Activated T-helper 17 cell treated with anti-CD3 and anti-CD28 coated beads, Interleukin-2, amount 50 U/mL, for 72 hours (primary cell): ENCODE measurements at regions not wholly inside any gene's neighbourhood (a gene's known extent, or its start where the extent isn't known, plus 50 kb on each side); places are given as distances from the start of the nearest gene placed in this dataset.

Experiments
- ATAC-seq: fragments of 150-1000 bp; cut with Tn5 transposase; replicated peaks from 2 replicates; pipeline ENCODE4 v1.10.0; 2021; ENCODE audit warnings: mild to moderate bottlenecking, moderate library complexity
- H3K27ac Mint-ChIP-seq: one replicate; pipeline ENCODE4 v1.8.0; 2022; ENCODE audit warnings: mixed read lengths
- H3K27me3 Mint-ChIP-seq: one replicate; pipeline ENCODE4 v1.8.0; 2022; ENCODE audit warnings: mixed read lengths
- H3K36me3 Mint-ChIP-seq: one replicate; pipeline ENCODE4 v1.8.0; 2022; ENCODE audit warnings: low read depth, mild to moderate bottlenecking, mixed read lengths
- H3K4me1 Mint-ChIP-seq: one replicate; pipeline ENCODE4 v1.8.0; 2022; ENCODE audit warnings: mixed read lengths
- H3K4me3 Mint-ChIP-seq: one replicate; pipeline ENCODE4 v1.8.0; 2022; ENCODE audit warnings: mild to moderate bottlenecking, mixed read lengths
- H3K9me3 Mint-ChIP-seq: one replicate; pipeline ENCODE4 v1.8.0; 2022; ENCODE audit warnings: mixed read lengths

DNA sequence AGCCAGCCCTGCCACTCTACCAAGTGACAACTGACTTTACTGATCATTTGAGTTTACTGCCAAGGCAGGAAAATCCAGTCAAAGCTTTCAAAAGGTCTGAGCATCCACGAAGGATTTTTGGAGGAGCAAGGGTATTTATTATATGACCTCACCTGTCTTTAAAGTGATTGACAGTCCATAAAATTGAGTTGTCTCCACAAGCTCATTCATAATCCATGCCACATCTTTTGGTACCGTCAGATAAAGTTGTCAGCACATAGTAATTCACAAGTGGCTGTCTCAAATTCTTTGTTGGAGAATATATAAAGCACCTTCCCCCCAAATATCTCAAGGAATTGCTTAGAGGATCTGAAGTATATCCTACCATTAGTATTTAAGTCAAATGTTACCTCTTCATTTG lies 240.5 kb downstream of the METTL4 start:
- Mint-ChIP-seq H3K4me1 (no peaks in the 10 kb centered on the region), H3K36me3 (no peaks in the 10 kb centered on the region), H3K9me3 (no peaks in the 10 kb centered on the region), H3K4me3 (no peak overlapping the region), H3K27ac (no peak overlapping the region), H3K27me3 (peaks cover 19% of the 10 kb centered on the region)
- ATAC-seq, result no peak

DNA sequence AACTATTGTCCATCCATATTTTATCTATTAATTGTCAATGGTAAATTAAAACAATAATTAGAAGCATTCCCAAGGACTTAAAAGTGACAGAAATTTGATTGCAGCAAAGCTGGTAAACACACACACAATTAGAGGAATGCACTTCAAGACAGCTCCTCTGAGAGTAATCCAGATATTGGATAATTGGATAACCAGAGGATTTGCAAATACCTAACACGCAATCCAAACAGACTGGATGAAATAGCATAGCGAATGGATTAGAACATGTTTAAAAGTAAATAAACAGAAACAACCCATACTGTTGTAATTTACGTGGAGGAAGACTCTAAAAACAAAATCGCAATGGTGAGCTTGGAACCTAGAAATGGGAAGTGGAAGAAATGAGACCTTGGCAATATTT lies 239.8 kb downstream of the METTL4 start:
- Mint-ChIP-seq H3K4me3 (no peak overlapping the region), H3K4me1 (no peaks in the 10 kb centered on the region), H3K27ac (no peak overlapping the region), H3K36me3 (no peaks in the 10 kb centered on the region), H3K9me3 (no peaks in the 10 kb centered on the region), H3K27me3 (peaks cover 12% of the 10 kb centered on the region)
- ATAC-seq, result no peak

DNA sequence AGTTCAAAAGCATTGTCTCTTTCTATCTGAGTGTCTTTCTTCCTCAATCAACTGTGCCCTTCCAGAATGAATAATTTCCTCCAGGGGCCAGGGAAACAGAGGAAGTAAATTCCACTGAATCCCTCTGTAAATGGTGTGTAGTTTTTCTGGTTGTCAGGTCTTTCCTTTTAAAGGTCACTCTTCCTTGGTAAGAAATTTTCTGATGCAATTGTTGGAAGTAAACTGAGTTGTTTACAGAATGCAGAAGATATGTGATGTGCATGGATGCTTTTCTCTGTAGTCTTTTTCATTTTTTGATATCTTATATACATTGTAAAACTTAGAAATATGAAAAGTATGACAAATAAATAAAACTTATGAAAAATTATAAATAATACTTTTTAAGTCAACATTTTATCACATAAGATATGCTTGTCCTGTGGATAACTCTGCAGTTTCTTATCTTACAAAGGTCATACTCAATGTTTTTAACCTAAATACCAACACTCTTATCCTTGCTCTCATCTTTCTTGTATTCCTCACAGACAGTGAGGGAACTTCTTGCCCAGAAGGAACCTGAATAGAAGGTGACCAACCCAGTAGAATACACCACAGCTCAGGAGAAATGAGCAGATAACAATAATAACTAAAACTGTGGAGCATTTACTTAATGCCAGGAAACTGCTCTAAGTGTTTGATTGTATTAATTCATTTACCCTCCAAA lies 234.5 kb downstream of the METTL4 start:
- Mint-ChIP-seq H3K27ac (no peak overlapping the region), H3K27me3 (peaks cover 23% of the 10 kb centered on the region), H3K4me1 (no peaks in the 10 kb centered on the region), H3K36me3 (no peaks in the 10 kb centered on the region), H3K9me3 (no peaks in the 10 kb centered on the region), H3K4me3 (no peak overlapping the region)
- ATAC-seq, result no peak

DNA sequence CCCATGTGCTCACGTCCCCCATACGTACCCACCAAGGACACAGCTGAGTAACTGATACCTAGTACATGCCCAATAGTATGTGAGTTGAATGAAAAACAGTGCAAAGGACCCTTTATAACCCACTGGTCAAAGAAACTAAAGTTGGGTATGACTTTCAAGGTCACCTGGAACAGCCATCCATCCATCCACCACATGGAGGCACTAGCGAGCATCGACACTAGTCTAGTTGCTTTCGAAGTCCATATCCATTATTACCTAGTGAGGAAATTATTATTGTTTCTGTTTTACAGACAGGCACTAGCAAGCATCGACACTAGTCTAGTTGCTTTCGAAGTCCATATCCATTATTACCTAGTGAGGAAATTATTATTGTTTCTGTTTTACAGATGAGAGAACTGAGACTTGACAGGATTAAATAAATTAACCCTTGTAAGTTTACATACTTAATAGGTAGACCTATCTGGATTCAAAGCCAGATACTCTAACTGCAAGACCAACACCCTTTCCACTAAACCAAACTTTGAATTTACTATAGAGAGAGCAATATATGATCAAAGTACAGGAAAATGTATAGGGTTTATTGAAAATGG lies 233.7 kb downstream of the METTL4 start:
- no peak overlapping the region for H3K4me3 Mint-ChIP-seq
- peaks cover 23% of the 10 kb centered on the region for H3K27me3 Mint-ChIP-seq
- ATAC-seq, result no peak
- H3K4me1 Mint-ChIP-seq, result no peaks in the 10 kb centered on the region
- no peak overlapping the region for H3K27ac Mint-ChIP-seq
- H3K9me3 Mint-ChIP-seq, result no peaks in the 10 kb centered on the region
- H3K36me3 Mint-ChIP-seq, result no peaks in the 10 kb centered on the region

DNA sequence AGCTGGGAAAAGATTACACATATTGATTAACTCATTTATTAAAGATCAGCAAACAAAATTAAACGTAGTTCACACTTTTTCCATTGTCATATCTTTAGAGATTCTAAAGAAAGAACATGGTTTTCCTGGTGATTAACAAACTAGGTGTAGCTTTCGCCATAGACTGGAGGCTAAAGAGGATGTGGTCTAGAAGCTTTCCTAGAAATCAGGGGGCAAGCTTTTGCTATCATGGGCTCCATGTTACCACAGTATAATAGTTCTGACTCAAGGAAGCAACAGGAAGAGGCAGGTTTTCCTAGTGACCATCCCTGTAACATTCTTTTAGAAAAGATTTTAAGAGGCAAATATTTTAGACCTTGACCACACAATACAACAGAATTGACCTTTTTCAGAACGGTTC lies 232.7 kb downstream of the METTL4 start:
- Mint-ChIP-seq H3K9me3 (no peaks in the 10 kb centered on the region), H3K4me1 (no peaks in the 10 kb centered on the region), H3K36me3 (no peaks in the 10 kb centered on the region), H3K27me3 (peaks cover 25% of the 10 kb centered on the region), H3K4me3 (no peak overlapping the region), H3K27ac (no peak overlapping the region)
- ATAC-seq, result no peak

DNA sequence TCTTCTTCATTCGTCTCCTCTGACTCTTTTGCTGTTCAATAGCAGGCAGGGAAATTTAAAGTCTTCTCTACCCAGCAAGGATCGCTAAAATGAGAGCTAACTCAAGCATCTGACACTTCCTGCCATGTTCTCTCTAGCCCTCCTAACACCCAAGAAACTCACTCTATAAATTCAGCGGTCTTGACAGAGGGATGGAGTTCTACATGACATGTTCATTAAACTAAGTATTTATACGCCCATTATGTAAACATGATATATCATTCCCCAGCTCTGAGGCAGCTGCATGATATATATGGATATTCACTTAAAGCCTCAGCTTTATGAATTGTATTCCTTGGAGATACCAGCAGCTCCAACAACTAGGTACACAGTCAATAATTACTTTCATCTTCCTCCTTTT lies 231.0 kb downstream of the METTL4 start:
- H3K4me1 Mint-ChIP-seq, result no peaks in the 10 kb centered on the region
- H3K27me3 Mint-ChIP-seq, result peaks cover 21% of the 10 kb centered on the region
- ATAC-seq, result no peak
- no peaks in the 10 kb centered on the region for H3K9me3 Mint-ChIP-seq
- H3K36me3 Mint-ChIP-seq, result no peaks in the 10 kb centered on the region
- H3K4me3 Mint-ChIP-seq, result no peak overlapping the region
- no peak overlapping the region for H3K27ac Mint-ChIP-seq

DNA sequence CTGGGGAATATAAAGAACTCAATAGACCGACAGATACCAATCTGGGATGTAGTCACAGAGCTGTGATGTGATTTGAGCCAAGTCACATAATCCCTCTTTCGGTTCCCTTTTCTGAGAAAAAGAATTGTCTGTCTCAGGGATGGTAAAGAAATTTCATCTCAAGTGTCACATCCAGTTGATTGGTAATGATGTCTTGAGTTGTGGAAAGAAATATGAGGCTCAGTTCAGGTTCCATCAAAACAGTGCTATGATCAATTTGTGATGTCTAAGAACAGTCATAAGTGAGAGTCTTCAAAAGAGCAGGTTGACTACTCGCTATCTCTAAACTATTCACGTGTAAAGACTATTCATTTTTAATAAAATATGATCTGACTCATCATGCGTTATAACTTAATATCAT lies 223.3 kb downstream of the METTL4 start:
- Mint-ChIP-seq H3K4me1 (no peaks in the 10 kb centered on the region), H3K27ac (no peak overlapping the region), H3K27me3 (peaks cover 13% of the 10 kb centered on the region), H3K4me3 (no peak overlapping the region), H3K36me3 (no peaks in the 10 kb centered on the region), H3K9me3 (no peaks in the 10 kb centered on the region)
- ATAC-seq, result no peak

DNA sequence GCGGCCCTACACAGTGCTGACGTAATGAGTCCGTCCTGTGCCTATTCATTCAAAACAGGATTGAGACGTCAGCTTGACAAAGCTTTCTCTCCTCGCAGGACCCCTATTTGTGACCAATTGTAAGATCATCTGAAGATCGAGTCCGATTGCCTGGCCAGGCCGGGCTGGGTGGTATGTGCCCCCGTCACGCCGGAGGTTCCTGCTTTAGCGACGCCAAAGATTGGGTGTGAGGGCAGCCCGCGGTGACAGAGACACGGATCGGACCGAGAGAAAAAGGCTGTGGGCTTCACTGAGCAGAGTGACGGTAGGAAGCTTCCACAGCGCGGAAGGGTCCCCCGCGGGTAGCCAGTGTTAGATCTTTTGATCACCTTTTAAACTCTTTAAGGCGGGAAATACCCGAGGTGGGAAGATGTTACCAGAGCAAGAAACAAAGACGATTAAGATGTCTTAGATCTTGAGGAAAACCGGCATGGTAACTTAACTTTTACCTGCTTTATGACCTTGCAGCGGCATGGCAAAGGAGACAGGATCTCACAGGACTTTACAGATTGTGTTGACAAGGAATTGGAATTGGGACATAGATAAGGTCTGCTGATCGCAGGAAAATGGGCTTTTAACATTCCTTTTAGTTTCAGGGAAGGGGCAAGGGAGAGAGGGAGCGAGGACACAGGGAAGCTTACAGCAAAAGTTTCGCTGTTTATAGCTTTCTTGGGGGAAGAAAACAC lies 220.0 kb downstream of the METTL4 start:
- no peaks in the 10 kb centered on the region for H3K4me1 Mint-ChIP-seq
- peaks cover 18% of the 10 kb centered on the region for H3K27me3 Mint-ChIP-seq
- ATAC-seq, result no peak
- no peak overlapping the region for H3K27ac Mint-ChIP-seq
- no peaks in the 10 kb centered on the region for H3K9me3 Mint-ChIP-seq
- no peaks in the 10 kb centered on the region for H3K36me3 Mint-ChIP-seq
- H3K4me3 Mint-ChIP-seq, result no peak overlapping the region

DNA sequence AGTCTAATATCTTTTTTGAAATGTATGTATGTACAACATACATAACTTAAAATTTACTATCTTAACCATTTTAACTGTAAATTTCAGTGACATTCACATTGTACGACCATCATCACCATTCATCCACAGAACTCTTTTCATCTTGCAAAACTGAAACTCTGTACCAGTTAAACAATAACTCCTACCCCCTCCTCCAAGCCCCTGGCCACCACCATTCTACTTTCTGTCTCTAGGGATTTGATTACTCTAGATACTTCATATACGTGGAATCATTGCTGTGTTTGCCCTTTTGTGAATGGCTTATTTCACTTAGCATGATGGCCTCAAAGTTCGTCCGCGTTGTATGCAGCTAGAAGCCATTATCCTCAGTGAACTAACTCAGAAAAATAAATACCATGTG lies 217.0 kb downstream of the METTL4 start:
- Mint-ChIP-seq H3K36me3 (no peaks in the 10 kb centered on the region), H3K4me3 (no peak overlapping the region), H3K4me1 (no peaks in the 10 kb centered on the region), H3K9me3 (no peaks in the 10 kb centered on the region), H3K27ac (no peak overlapping the region), H3K27me3 (peaks cover 20% of the 10 kb centered on the region)
- ATAC-seq, result no peak

DNA sequence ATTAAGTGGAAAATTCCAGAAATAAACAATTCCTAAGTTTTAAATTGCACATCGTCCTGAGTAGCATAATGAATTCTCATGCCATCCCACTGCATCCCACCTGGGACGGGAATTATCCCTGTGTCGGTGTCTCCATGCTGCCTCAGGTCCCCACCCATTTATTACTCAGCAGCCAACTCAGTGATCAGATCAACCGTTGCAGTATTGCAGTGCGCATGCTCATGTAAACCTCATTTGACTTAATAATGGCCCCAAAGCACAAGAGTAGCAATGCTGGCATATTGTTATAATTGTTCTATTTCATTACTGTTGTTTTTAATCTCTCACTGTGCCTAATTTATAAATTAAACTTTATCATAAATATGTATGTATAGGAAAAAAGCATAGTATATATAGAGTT lies 214.4 kb downstream of the METTL4 start:
- Mint-ChIP-seq H3K36me3 (no peaks in the 10 kb centered on the region), H3K4me1 (no peaks in the 10 kb centered on the region), H3K27ac (no peak overlapping the region), H3K27me3 (peaks cover 10% of the 10 kb centered on the region), H3K9me3 (no peaks in the 10 kb centered on the region), H3K4me3 (no peak overlapping the region)
- no peak for ATAC-seq

DNA sequence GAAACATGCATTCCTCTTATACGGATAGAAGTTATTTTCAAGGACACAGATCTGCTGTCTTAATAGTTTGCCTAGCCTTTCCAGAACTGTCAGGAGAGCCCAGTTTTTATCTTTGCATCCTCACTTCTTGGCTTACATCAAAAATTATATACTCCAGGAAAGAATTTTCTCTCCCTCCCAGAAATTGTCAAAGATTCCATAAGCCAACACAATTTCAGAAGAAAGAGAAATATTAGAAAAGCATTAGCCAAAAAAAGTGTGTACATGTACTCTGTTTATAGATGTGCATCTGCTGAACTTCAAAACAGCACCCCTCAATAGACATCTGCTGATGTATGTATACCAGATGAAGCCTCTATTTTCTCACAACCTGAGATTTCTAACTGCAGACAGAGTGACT lies 210.4 kb downstream of the METTL4 start:
- no peaks in the 10 kb centered on the region for H3K9me3 Mint-ChIP-seq
- H3K27me3 Mint-ChIP-seq, result peaks cover 13% of the 10 kb centered on the region
- ATAC-seq, result no peak
- no peaks in the 10 kb centered on the region for H3K36me3 Mint-ChIP-seq
- no peak overlapping the region for H3K27ac Mint-ChIP-seq
- H3K4me3 Mint-ChIP-seq, result no peak overlapping the region
- no peaks in the 10 kb centered on the region for H3K4me1 Mint-ChIP-seq

DNA sequence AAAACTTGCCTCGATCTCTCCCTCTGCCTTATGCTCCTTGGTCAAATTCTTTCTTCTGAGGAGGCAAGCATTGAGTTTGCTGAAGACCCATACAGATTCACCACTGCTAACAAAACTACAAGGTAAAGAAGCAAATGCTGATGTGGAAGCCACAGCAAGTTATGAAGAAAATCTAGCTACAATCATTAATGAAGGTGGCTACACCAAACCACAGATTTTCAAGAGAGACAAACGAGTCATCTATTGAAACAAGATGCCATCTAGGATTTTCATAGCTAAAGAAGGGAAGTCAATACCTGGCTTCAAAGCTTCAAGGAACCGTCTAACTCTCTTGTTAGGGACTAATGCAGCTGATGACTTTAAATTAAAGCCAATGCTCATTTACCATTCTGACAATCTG lies 203.2 kb downstream of the METTL4 start:
- Mint-ChIP-seq H3K4me1 (no peaks in the 10 kb centered on the region), H3K36me3 (no peaks in the 10 kb centered on the region), H3K9me3 (no peaks in the 10 kb centered on the region), H3K27me3 (peaks cover 25% of the 10 kb centered on the region), H3K27ac (no peak overlapping the region), H3K4me3 (no peak overlapping the region)
- no peak for ATAC-seq

DNA sequence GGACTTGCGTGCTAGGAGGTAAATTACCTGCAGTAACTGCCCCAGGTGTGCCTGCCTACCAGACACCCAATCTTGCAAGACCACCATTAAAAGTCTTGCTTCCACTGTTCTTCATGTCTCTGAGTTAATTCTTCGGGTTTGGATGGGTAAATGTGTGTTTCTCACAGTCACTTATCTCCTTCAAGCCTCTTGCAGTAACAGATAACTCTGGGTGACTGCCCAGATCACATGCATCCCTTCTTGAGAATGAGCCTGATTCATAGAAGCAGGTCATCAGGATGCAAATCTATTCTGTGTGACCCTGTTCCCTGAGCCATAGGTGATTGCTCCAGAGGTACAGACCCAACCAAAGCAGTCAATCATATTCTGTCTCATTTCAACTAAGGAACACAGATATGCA lies 194.6 kb downstream of the METTL4 start:
- ATAC-seq, result no peak
- no peaks in the 10 kb centered on the region for H3K36me3 Mint-ChIP-seq
- H3K27ac Mint-ChIP-seq, result no peak overlapping the region

DNA sequence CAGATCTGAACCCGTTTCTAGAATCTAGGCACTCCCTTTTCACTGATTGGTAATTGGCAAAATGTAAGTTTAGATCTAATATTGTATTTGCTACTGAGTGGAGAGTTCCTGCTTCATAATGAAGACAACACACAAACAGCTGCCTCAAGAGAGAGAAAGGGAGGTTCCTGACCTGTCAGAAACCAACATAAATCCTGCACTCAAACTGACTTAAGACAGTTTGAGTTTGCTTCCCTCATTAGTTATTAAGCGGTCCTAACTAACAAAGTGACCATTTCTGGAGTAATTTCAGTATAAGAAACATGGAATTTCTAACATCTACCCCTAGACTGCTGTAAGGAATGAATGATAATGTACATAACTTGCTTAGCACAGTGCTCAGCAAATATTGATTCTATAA lies 191.2 kb downstream of the METTL4 start:
- no peaks in the 10 kb centered on the region for H3K9me3 Mint-ChIP-seq
- no peak overlapping the region for H3K4me3 Mint-ChIP-seq
- ATAC-seq, result no peak
- H3K27me3 Mint-ChIP-seq, result peaks cover 30% of the 10 kb centered on the region
- H3K4me1 Mint-ChIP-seq, result no peaks in the 10 kb centered on the region
- no peaks in the 10 kb centered on the region for H3K36me3 Mint-ChIP-seq
- H3K27ac Mint-ChIP-seq, result no peak overlapping the region

More for the DNA sequence above, 194.6 kb downstream of the METTL4 start:
- Mint-ChIP-seq H3K27me3 (peaks cover 45% of the 10 kb centered on the region), H3K4me3 (no peak overlapping the region), H3K4me1 (no peaks in the 10 kb centered on the region), H3K9me3 (no peaks in the 10 kb centered on the region)

DNA sequence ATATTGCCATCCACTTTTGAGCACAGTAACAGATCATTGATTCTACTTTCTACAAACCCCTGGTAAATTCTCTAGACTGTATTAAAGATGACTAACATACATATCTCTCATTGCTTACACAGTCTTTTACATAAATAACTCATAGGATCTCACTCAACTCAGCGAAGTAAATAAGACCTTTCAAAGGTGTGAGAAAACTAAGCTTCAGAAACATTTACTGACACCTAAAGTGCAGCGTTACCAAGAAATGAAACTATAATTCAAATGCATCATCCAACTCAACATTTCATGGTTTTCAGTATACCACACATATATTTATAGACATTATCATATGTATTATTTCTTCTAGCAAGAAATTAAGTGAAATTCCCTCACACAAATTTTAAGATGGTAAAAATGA lies 189.8 kb downstream of the METTL4 start:
- H3K36me3 Mint-ChIP-seq, result no peaks in the 10 kb centered on the region
- H3K9me3 Mint-ChIP-seq, result no peaks in the 10 kb centered on the region
- no peaks in the 10 kb centered on the region for H3K4me1 Mint-ChIP-seq
- no peak overlapping the region for H3K4me3 Mint-ChIP-seq
- peaks cover 19% of the 10 kb centered on the region for H3K27me3 Mint-ChIP-seq
- no peak overlapping the region for H3K27ac Mint-ChIP-seq
- ATAC-seq, result no peak
